Erythroblast (primary cell): ENCODE measurements at regions not wholly inside any gene's neighbourhood (a gene's known extent, or its start where the extent isn't known, plus 50 kb on each side); places are given as distances from the start of the nearest gene placed in this dataset.

Experiments
- GATA1 ChIP-seq: IDR thresholded peaks from 2 replicates; pipeline ENCODE4 v1.6.1; 2011; ENCODE audit warnings: low read depth, mild to moderate bottlenecking, control low read depth, low read length, moderate library complexity
- POLR2A ChIP-seq: IDR thresholded peaks from 2 replicates; pipeline ENCODE4 v1.6.1; 2011; ENCODE audit warnings: mild to moderate bottlenecking, low read length

GRCh38 chr10:117804470-117805011 is 242.2 kb downstream of the RAB11FIP2 start:
- TF ChIP-seq POLR2A (no peak), GATA1 (no peak)
